Epidermal melanocyte (primary cell): ENCODE measurements at regions not wholly inside any gene's neighbourhood (a gene's known extent, or its start where the extent isn't known, plus 50 kb on each side); places are given as distances from the start of the nearest gene placed in this dataset.
"Not testable (repeated sequence)": the region's sequence is repeated elsewhere in the genome, so short reads cannot be mapped to it uniquely, and the experiment has no call there.

ENCODE experiments used
- DNase-seq: peaks from one replicate; pipeline ENCODE4 v3.0.0; 2011; ENCODE audit warnings: low spot score; ENCODE audit not compliant: insufficient read length

- DNase-seq, result peak; percentile 28
Observed at GRCh38 chr10:27390681-27391080, 113.4 kb upstream of the RAB18 start.

- DNase-seq, result no peak
Observed at GRCh38 chr10:27388761-27389399, 115.2 kb upstream of the RAB18 start.

- no peak for DNase-seq
Observed at GRCh38 chr10:27383595-27384542, 120.2 kb upstream of the RAB18 start.

GRCh38 chr10:27382176-27382575 is 121.9 kb upstream of the RAB18 start:
- no peak for DNase-seq

GRCh38 chr10:27380929-27381358 is 123.2 kb upstream of the RAB18 start:
- no peak for DNase-seq

GRCh38 chr10:27379041-27379440 is 125.1 kb upstream of the RAB18 start:
- DNase-seq, result not testable (repeated sequence)

- no peak for DNase-seq
Observed at GRCh38 chr10:27373566-27374160, 130.4 kb upstream of the RAB18 start.

- no peak for DNase-seq
Observed at GRCh38 chr10:27372095-27372494, 131.5 kb upstream of the ACBD5 start.

GRCh38 chr10:27371375-27371774 is 130.8 kb upstream of the ACBD5 start:
- DNase-seq, result not testable (repeated sequence)

- peak; percentile 20 for DNase-seq
Observed at GRCh38 chr10:27369880-27370279, 129.3 kb upstream of the ACBD5 start.

- no peak for DNase-seq
Observed at GRCh38 chr10:27368706-27369105, 128.1 kb upstream of the ACBD5 start.

- DNase-seq, result no peak
Observed at GRCh38 chr10:27366769-27367168, 126.2 kb upstream of the ACBD5 start.

GRCh38 chr10:27364028-27364427 is 123.4 kb upstream of the ACBD5 start:
- DNase-seq, result no peak

GRCh38 chr10:27360581-27361172 is 120.1 kb upstream of the ACBD5 start:
- DNase-seq, result no peak

- no peak for DNase-seq
Observed at GRCh38 chr10:27359792-27360355, 119.3 kb upstream of the ACBD5 start.

- DNase-seq, result no peak
Observed at GRCh38 chr10:27356738-27357137, 116.1 kb upstream of the ACBD5 start.

- no peak for DNase-seq
Observed at GRCh38 chr10:27355918-27356573, 115.4 kb upstream of the ACBD5 start.

GRCh38 chr10:27354643-27355270 is 114.2 kb upstream of the ACBD5 start:
- not testable (repeated sequence) for DNase-seq

GRCh38 chr10:27354100-27354499 is 113.5 kb upstream of the ACBD5 start:
- not testable (repeated sequence) for DNase-seq

- DNase-seq, result no peak
Observed at GRCh38 chr10:27349987-27350386, 109.4 kb upstream of the ACBD5 start.
